Trophoblast cell (in vitro differentiated cells and primary cell): ENCODE measurements at regions not wholly inside any gene's neighbourhood (a gene's known extent, or its start where the extent isn't known, plus 50 kb on each side); places are given as distances from the start of the nearest gene placed in this dataset.

Source experiments
- DNase-seq, 2 donors: peaks; one replicate each; pipeline ENCODE4 v3.0.0-alpha.2; 2016
- H2AFZ ChIP-seq: 2 replicates; pipeline ENCODE4 v1.6.1; 2013; ENCODE audit warnings: low read length, moderate library complexity, mild to moderate bottlenecking; ENCODE audit not compliant: insufficient read depth, poor library complexity
- H2AK5ac ChIP-seq: 2 replicates; pipeline ENCODE4 v1.6.1; 2013; ENCODE audit warnings: mild to moderate bottlenecking, low read length
- H2BK120ac ChIP-seq: 2 replicates; pipeline ENCODE4 v1.6.1; 2013; ENCODE audit warnings: low read length, mild to moderate bottlenecking, moderate library complexity; ENCODE audit not compliant: insufficient read depth, poor library complexity
- H2BK12ac ChIP-seq: 2 replicates; pipeline ENCODE4 v1.6.1; 2013; ENCODE audit warnings: mild to moderate bottlenecking, low read length, moderate library complexity
- H2BK5ac ChIP-seq: 2 replicates; pipeline ENCODE4 v1.6.1; 2013; ENCODE audit warnings: low read length, low read depth, moderate library complexity, mild to moderate bottlenecking; ENCODE audit not compliant: poor library complexity
- H3K14ac ChIP-seq: 2 replicates; pipeline ENCODE4 v1.6.1; 2013; ENCODE audit warnings: mild to moderate bottlenecking, low read length
- H3K18ac ChIP-seq: 2 replicates; pipeline ENCODE4 v1.6.1; 2013; ENCODE audit warnings: mild to moderate bottlenecking, low read length
- H3K23ac ChIP-seq: 2 replicates; pipeline ENCODE4 v1.6.1; 2013; ENCODE audit warnings: low read length
- H3K27ac ChIP-seq: 2 replicates; pipeline ENCODE4 v1.5.1; 2013; ENCODE audit warnings: low read depth, mild to moderate bottlenecking, inconsistent platforms, low read length, moderate library complexity
- H3K27me3 ChIP-seq: 2 replicates; pipeline ENCODE4 v1.6.1; 2013; ENCODE audit warnings: inconsistent platforms, mild to moderate bottlenecking, low read length, moderate library complexity; ENCODE audit not compliant: insufficient read depth
- H3K36me3 ChIP-seq, 2 experiments: 1 replicate in 1 of 2; 2 replicates in 1 of 2; pipeline ENCODE4 v1.6.1; 2013; ENCODE audit warnings: low read length in 2 of 2, mild to moderate bottlenecking in 2 of 2, moderate library complexity in 1 of 2; ENCODE audit not compliant: insufficient read depth in 2 of 2, control insufficient read depth in 1 of 2
- H3K4ac ChIP-seq: 2 replicates; pipeline ENCODE4 v1.6.1; 2013; ENCODE audit warnings: low read depth, mild to moderate bottlenecking, low read length, moderate library complexity
- H3K4me1 ChIP-seq, 2 experiments: 1 replicate in 1 of 2; 2 replicates in 1 of 2; pipeline ENCODE4 v1.6.1; 2013; ENCODE audit warnings: low read length in 2 of 2, mild to moderate bottlenecking in 2 of 2, moderate library complexity in 1 of 2; ENCODE audit not compliant: insufficient read depth in 2 of 2, control insufficient read depth in 1 of 2
- H3K4me2 ChIP-seq: 2 replicates; pipeline ENCODE4 v1.6.1; 2013; ENCODE audit warnings: inconsistent platforms, mild to moderate bottlenecking, low read length, moderate library complexity
- H3K4me3 ChIP-seq: 2 replicates; pipeline ENCODE4 v1.5.1; 2013; ENCODE audit warnings: mild to moderate bottlenecking, low read depth, low read length, inconsistent platforms
- H3K79me1 ChIP-seq: one replicate; pipeline ENCODE4 v1.6.1; 2013; ENCODE audit warnings: low read length
- H3K79me2 ChIP-seq: 2 replicates; pipeline ENCODE4 v1.6.1; 2013; ENCODE audit warnings: low read length, mild to moderate bottlenecking; ENCODE audit not compliant: control insufficient read depth, insufficient read depth, poor library complexity
- H3K9ac ChIP-seq: 2 replicates; pipeline ENCODE4 v1.6.1; 2013; ENCODE audit warnings: mild to moderate bottlenecking, low read length
- H3K9me3 ChIP-seq: 2 replicates; pipeline ENCODE4 v1.6.1; 2013; ENCODE audit warnings: low read depth, mild to moderate bottlenecking, control low read depth, inconsistent platforms, low read length; ENCODE audit not compliant: insufficient read depth
- H4K12ac ChIP-seq: 2 replicates; pipeline ENCODE4 v1.6.1; 2013; ENCODE audit warnings: low read depth, mild to moderate bottlenecking, low read length, moderate library complexity
- H4K8ac ChIP-seq: 2 replicates; pipeline ENCODE4 v1.6.1; 2013; ENCODE audit warnings: low read depth, mild to moderate bottlenecking, low read length, moderate library complexity
- H4K91ac ChIP-seq: one replicate; pipeline ENCODE4 v1.6.1; 2013; ENCODE audit warnings: low read depth, mild to moderate bottlenecking, low read length, moderate library complexity
- WGBS: extraction: QIAGEN DNeasy Blood & Tissue Kit; methylation state at CpG from one replicate; pipeline ENCODE4 v1.1.7; 2013; ENCODE audit warnings: missing lambda C conversion rate; ENCODE audit not compliant: insufficient read length, insufficient coverage; ENCODE audit errors: extremely low coverage; 5-methylcytosine and 5-hydroxymethylcytosine counted together

DNA sequence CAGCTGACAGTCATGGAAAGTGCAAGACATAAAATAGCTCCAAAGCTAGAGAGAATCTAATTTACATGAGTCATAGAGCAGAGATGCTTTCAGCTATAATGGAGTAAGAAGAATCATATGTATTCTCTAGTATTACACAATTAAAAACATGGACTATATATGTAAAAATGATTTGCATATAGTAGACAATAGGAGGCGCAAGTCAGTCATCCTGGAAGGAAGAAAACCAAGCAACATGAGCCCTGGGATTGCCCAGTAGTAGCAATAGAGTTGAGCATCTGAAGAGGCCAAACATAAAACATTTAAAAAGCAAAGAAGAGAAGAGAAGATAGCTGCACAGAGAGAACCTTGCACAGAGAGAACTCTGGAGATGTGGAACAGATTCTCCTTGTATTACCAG is 455.0 kb downstream of the EPHA3 start:
- no peak overlapping the region for H3K4me2 ChIP-seq

DNA sequence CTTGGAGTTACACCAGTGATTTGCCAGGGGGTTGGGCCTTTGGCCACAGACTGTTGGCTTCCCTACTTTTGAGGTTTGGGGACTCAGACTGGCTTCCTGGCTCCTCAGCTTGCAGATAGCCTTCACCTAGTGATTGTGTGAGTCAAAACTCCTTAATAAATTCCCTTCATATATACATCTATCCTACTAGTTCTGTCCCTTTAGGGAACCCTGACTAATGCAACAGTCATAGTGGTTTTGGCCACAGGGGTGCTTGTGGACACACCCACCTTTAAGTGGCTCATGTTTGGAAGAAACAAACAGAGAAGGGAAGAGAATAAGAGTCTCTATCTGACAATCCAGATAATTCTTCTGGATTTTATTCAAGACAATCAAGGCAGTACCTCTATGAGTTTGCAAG is 457.7 kb downstream of the EPHA3 start:
- Histone ChIP-seq H3K14ac (no peak overlapping the region), H3K4me2 (no peak overlapping the region), H3K36me3 (no peaks in the 10 kb centered on the region), H2BK12ac (no peak overlapping the region), H4K8ac (no peak overlapping the region), H3K79me1 (peaks cover 1% of the 10 kb centered on the region), H3K23ac (no peak overlapping the region), H3K79me2 (no peaks in the 10 kb centered on the region), H2BK120ac (no peak overlapping the region), H2AFZ (no peak overlapping the region), H4K91ac (no peak overlapping the region), H2AK5ac (no peak overlapping the region), H4K12ac (no peak overlapping the region), H3K4me3 (no peak overlapping the region), H3K4ac (no peak overlapping the region), H3K18ac (no peak overlapping the region), H3K4me1 (peaks cover 0 to 1% of the 10 kb centered on the region in 2 experiments), H3K9me3 (no peaks in the 10 kb centered on the region), H3K27me3 (no peaks in the 10 kb centered on the region), H3K27ac (no peak overlapping the region), H3K9ac (no peak overlapping the region), H2BK5ac (no peak overlapping the region)
- DNase-seq, result no peak

More for the DNA sequence above, 455.0 kb downstream of the EPHA3 start:
- H3K4ac ChIP-seq, result no peak overlapping the region
- H3K36me3 ChIP-seq, result no peaks in the 10 kb centered on the region
- no peak overlapping the region for H2AFZ ChIP-seq
- no peaks in the 10 kb centered on the region for H3K9me3 ChIP-seq
- no peak overlapping the region for H3K4me3 ChIP-seq
- no peak overlapping the region for H3K9ac ChIP-seq
- no peak overlapping the region for H3K23ac ChIP-seq
- H4K12ac ChIP-seq, result no peak overlapping the region
- H2AK5ac ChIP-seq, result no peak overlapping the region
- H3K27ac ChIP-seq, result no peak overlapping the region
- H3K27me3 ChIP-seq, result no peaks in the 10 kb centered on the region
- H3K18ac ChIP-seq, result no peak overlapping the region
- peaks cover 3% of the 10 kb centered on the region for H3K79me1 ChIP-seq
- no CpG with 5 or more reads among the region's 1 CpG for WGBS
- no peaks in the 10 kb centered on the region for H3K79me2 ChIP-seq
- no peak for DNase-seq
- no peak overlapping the region for H2BK120ac ChIP-seq
- no peak overlapping the region for H3K14ac ChIP-seq
- no peak overlapping the region for H2BK12ac ChIP-seq
- no peak overlapping the region for H4K91ac ChIP-seq
- H4K8ac ChIP-seq, result no peak overlapping the region
- H2BK5ac ChIP-seq, result no peak overlapping the region
- peaks cover 0 to 8% of the 10 kb centered on the region in 2 experiments for H3K4me1 ChIP-seq

DNA sequence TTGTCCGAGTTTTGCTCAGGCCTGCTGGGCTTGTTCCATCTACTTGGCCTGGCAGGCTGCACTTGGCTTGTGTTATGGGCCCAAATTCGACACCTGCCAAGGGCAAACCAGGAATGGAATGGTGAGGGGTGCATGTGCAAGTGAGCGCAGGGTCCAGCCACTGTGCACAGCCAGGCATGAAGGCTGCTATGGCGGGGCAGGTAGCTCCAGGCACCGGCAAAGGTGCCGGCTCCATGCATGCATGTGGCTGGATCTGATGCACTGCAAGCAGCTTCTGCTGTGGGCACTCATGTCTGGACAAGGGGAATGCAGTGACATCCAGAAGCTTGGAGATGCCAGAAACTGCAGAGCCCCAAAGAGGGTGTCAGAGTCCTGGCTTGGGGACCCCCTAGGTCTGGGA is 463.0 kb downstream of the EPHA3 start:
- no peak overlapping the region for H4K91ac ChIP-seq
- H2BK120ac ChIP-seq, result no peak overlapping the region
- no peak overlapping the region for H2BK5ac ChIP-seq
- no peak overlapping the region for H3K4me2 ChIP-seq
- H3K23ac ChIP-seq, result no peak overlapping the region
- H3K4me1 ChIP-seq, result no peaks in the 10 kb centered on the region
- H3K27me3 ChIP-seq, result no peaks in the 10 kb centered on the region
- peaks cover 2% of the 10 kb centered on the region for H3K9me3 ChIP-seq
- H3K4ac ChIP-seq, result no peak overlapping the region
- H2BK12ac ChIP-seq, result no peak overlapping the region
- WGBS, result no CpG with 5 or more reads among the region's 6 CpGs
- H4K12ac ChIP-seq, result no peak overlapping the region
- no peak overlapping the region for H3K9ac ChIP-seq
- no peaks in the 10 kb centered on the region for H3K79me2 ChIP-seq
- H3K14ac ChIP-seq, result no peak overlapping the region
- H3K79me1 ChIP-seq, result no peaks in the 10 kb centered on the region
- H2AFZ ChIP-seq, result no peak overlapping the region
- H3K27ac ChIP-seq, result no peak overlapping the region
- no peak overlapping the region for H3K4me3 ChIP-seq
- no peak overlapping the region for H3K18ac ChIP-seq
- H3K36me3 ChIP-seq, result no peaks in the 10 kb centered on the region
- H4K8ac ChIP-seq, result no peak overlapping the region
- no peak overlapping the region for H2AK5ac ChIP-seq
- no peak for DNase-seq

DNA sequence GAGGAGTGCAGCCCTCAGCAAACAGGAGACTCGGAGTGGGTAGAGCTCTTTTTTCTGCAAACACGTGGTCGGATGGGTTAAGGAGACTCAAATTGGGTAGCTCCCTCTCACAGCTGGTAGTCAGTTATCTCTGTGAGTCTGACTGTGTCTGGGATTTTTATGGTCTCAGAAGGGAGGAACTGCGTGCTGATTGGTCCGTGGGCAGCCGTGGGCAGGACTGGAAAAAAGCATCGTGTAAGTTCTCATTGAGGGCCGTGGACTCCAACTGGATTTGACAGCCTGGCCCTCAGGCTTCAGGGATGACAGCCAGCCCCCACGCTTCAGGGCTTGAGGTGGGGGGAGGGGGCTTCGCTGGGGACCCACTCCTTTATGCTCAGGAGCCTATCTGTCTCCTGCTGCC is 463.9 kb downstream of the EPHA3 start:
- Histone ChIP-seq H2BK120ac (no peak overlapping the region), H2BK12ac (no peak overlapping the region), H3K9me3 (peaks cover 2% of the 10 kb centered on the region), H3K9ac (no peak overlapping the region), H3K27ac (no peak overlapping the region), H3K14ac (no peak overlapping the region), H2BK5ac (no peak overlapping the region), H3K4me2 (no peak overlapping the region), H3K4me3 (no peak overlapping the region), H3K4me1 (no peaks in the 10 kb centered on the region), H2AFZ (no peak overlapping the region), H3K79me1 (no peaks in the 10 kb centered on the region), H3K18ac (no peak overlapping the region), H4K91ac (no peak overlapping the region), H4K12ac (no peak overlapping the region), H2AK5ac (no peak overlapping the region), H3K27me3 (no peaks in the 10 kb centered on the region), H3K23ac (no peak overlapping the region), H3K36me3 (no peaks in the 10 kb centered on the region), H3K79me2 (no peaks in the 10 kb centered on the region), H4K8ac (no peak overlapping the region), H3K4ac (no peak overlapping the region)
- DNase-seq, result no peak
- WGBS, result no CpG with 5 or more reads among the region's 10 CpGs
